A549 (cell line): ENCODE measurements at regions not wholly inside any gene's neighbourhood (a gene's known extent, or its start where the extent isn't known, plus 50 kb on each side); places are given as distances from the start of the nearest gene placed in this dataset.

Experiments used
- ATAC-seq, 2 experiments: fragments of 200-7000 bp in 1 of 2; fragments of >200 bp in 1 of 2; cut with Nextera tagmentation in 1 of 2; cut with Tn5 transposase in 1 of 2; 3 replicates each; pipeline versions ENCODE4 v1.8.0 to v1.9.1; 2018 to 2020; ENCODE audit warnings: mild to moderate bottlenecking in 1 of 2, moderate library complexity in 1 of 2
- CTCF ChIA-PET: fragments of 300-600 bp; sonication (Branson Sonifier 250); formaldehyde crosslinking; extraction: SDS; loops from one replicate; lab custom pipeline; 2021; ENCODE audit warnings: antibody characterized with exemption, inconsistent platforms; lab: Yijun Ruan, JAX
- POLR2A ChIA-PET: fragments of 350-600 bp; formaldehyde crosslinking; extraction: SDS; loops from one replicate; lab custom pipeline; 2021; ENCODE audit warnings: antibody characterized with exemption, inconsistent platforms; lab: Yijun Ruan, JAX
- DNase-seq, 2 experiments: peaks; one replicate each; pipeline versions ENCODE4 v3.0.0 to v3.0.0-alpha.2; 2011 to 2016; ENCODE audit warnings: low read depth in 1 of 2, low spot score in 1 of 2
- FAIRE-seq: peaks from 2 replicates; lab custom pipeline; 2011; peaks lifted over from hg19 to GRCh38; lab: Jason Lieb, UNC
- H3K27ac ChIP-seq, 2 experiments: fragments of >200 bp; sonication (Bioruptor Twin); formaldehyde crosslinking; 3 replicates each; pipeline ENCODE4 v1.5.1; 2016 to 2017
- H3K4me1 ChIP-seq: fragments of >200 bp; sonication (Bioruptor Twin); formaldehyde crosslinking; 3 replicates; pipeline ENCODE4 v1.6.1; 2016
- H3K4me2 ChIP-seq: fragments of >200 bp; sonication (Bioruptor Twin); formaldehyde crosslinking; 3 replicates; pipeline ENCODE4 v1.6.1; 2016
- H3K4me3 ChIP-seq: fragments of >200 bp; sonication (Bioruptor Twin); formaldehyde crosslinking; 3 replicates; pipeline ENCODE4 v1.5.1; 2016
- H3K9me3 ChIP-seq: fragments of >200 bp; sonication (Bioruptor Twin); formaldehyde crosslinking; 3 replicates; pipeline ENCODE4 v1.6.1; 2016
- BHLHE40 ChIP-seq: IDR thresholded peaks from 2 replicates; pipeline ENCODE4 v1.6.1; 2012; ENCODE audit warnings: low read depth, low read length, inconsistent platforms
- CBX2 ChIP-seq: fragments of 200-600 bp; sonication (generic); IDR thresholded peaks from 2 replicates; pipeline ENCODE4 v1.6.1; 2016; ENCODE audit warnings: low read depth, mild to moderate bottlenecking, borderline replicate concordance
- CHD2 ChIP-seq: fragments of 150-350 bp; IDR thresholded peaks from 2 replicates; pipeline ENCODE4 v1.6.1; 2014; ENCODE audit warnings: low read length; ENCODE audit not compliant: partially characterized antibody
- CHD4 ChIP-seq: fragments of 200-600 bp; sonication (generic); IDR thresholded peaks from 2 replicates; pipeline ENCODE4 v1.6.1; 2016; ENCODE audit warnings: antibody characterized with exemption, mild to moderate bottlenecking, borderline replicate concordance
- EHF ChIP-seq: fragments of 250-450 bp; sonication (Bioruptor Pico); IDR thresholded peaks from 2 replicates; pipeline ENCODE4 v1.5.0; 2020; ENCODE audit warnings: mild to moderate bottlenecking
- EHMT2 ChIP-seq: fragments of 200-600 bp; sonication (generic); IDR thresholded peaks from 2 replicates; pipeline ENCODE4 v1.6.1; 2016; ENCODE audit warnings: antibody characterized with exemption, low read depth, mild to moderate bottlenecking, moderate library complexity
- ESRRA ChIP-seq: fragments of 150-350 bp; IDR thresholded peaks from 2 replicates; pipeline ENCODE4 v1.6.1; 2014; ENCODE audit warnings: mild to moderate bottlenecking, low read length, borderline replicate concordance
- GATA3 ChIP-seq: IDR thresholded peaks from 2 replicates; pipeline ENCODE4 v1.6.1; 2012; ENCODE audit warnings: borderline replicate concordance
- HDAC2 ChIP-seq: fragments of 200-600 bp; sonication (generic); IDR thresholded peaks from 2 replicates; pipeline ENCODE4 v1.6.1; 2016
- HES2 ChIP-seq: fragments of >200 bp; sonication (Bioruptor Twin); formaldehyde crosslinking; IDR thresholded peaks from 2 replicates; pipeline ENCODE4 v1.6.1; 2016
- JUNB ChIP-seq: fragments of >200 bp; sonication (Bioruptor Twin); formaldehyde crosslinking; IDR thresholded peaks from 2 replicates; pipeline ENCODE4 v1.6.1; 2016
- KDM1A ChIP-seq: fragments of 200-600 bp; sonication (generic); IDR thresholded peaks from 2 replicates; pipeline ENCODE4 v1.6.1; 2016; ENCODE audit warnings: low read depth, mild to moderate bottlenecking
- KDM5A ChIP-seq: fragments of 200-600 bp; sonication (generic); IDR thresholded peaks from 2 replicates; pipeline ENCODE4 v1.6.1; 2016; ENCODE audit warnings: antibody characterized with exemption, mild to moderate bottlenecking
- MAFK ChIP-seq: fragments of 450-650 bp; IDR thresholded peaks from 2 replicates; pipeline ENCODE4 v1.6.1; 2014; ENCODE audit not compliant: partially characterized antibody
- NFE2L2 ChIP-seq: fragments of 150-350 bp; conservative IDR thresholded peaks from 2 replicates; pipeline ENCODE4 v1.6.1; 2014; ENCODE audit warnings: low read length
- POLR2AphosphoS2 ChIP-seq: conservative IDR thresholded peaks from 2 replicates; pipeline ENCODE4 v1.6.1; 2012; ENCODE audit warnings: low read length, improper control_type of control experiment, inconsistent platforms
- RCOR1 ChIP-seq: fragments of 150-350 bp; IDR thresholded peaks from 2 replicates; pipeline ENCODE4 v1.6.1; 2014; ENCODE audit warnings: antibody characterized with exemption, low read length, low read depth
- RFX5 ChIP-seq: fragments of 450-650 bp; IDR thresholded peaks from 2 replicates; pipeline ENCODE4 v1.7.1; 2014; ENCODE audit warnings: antibody characterized with exemption, mild to moderate bottlenecking, moderate library complexity
- SMC3 ChIP-seq: fragments of >200 bp; sonication (Bioruptor Twin); formaldehyde crosslinking; IDR thresholded peaks from 3 replicates; pipeline ENCODE4 v1.6.1; 2018; ENCODE audit warnings: inconsistent platforms
- ZSCAN20 ChIP-seq: fragments of 250-450 bp; sonication (Bioruptor Pico); IDR thresholded peaks from 2 replicates; pipeline ENCODE4 v1.8.0; 2022; ENCODE audit warnings: mild to moderate bottlenecking, moderate library complexity
- WGBS: methylation state at CpG from one replicate; pipeline ENCODE4 v1.1.6; 2017; ENCODE audit errors: missing lambda C conversion rate; 5-methylcytosine and 5-hydroxymethylcytosine counted together
- TF ChIP-seq, protein P1 (sequence below): fragments of 150-350 bp; IDR thresholded peaks from 2 replicates; pipeline ENCODE4 v1.6.1; 2014; ENCODE audit warnings: low read depth, mild to moderate bottlenecking, low read length
- TF ChIP-seq, protein P2 (sequence below): fragments of >200 bp; sonication (Bioruptor Twin); formaldehyde crosslinking; IDR thresholded peaks from 3 replicates; pipeline ENCODE4 v1.5.1; 2016

- ATAC-seq (no peak), DNase-seq (no peak), FAIRE-seq (no peak)
- no peaks in the 10 kb centered on the region for H3K4me1 ChIP-seq
- no peak for TF ChIP-seq SMC3
- TF ChIP-seq JUNB = no peak
- 4% methylated on average over 4 of the region's 4 CpGs for WGBS
- no peak overlapping the region for H3K4me2 ChIP-seq
- H3K27ac ChIP-seq = no peak overlapping the region
- H3K4me3 ChIP-seq = no peak overlapping the region
- ChIA-PET POLR2A (no interaction called here), CTCF (no interaction called here)
- H3K9me3 ChIP-seq = no peaks in the 10 kb centered on the region
These were observed 372.1 kb upstream of the RIOK2 start for GRCh38 chr5:97554977-97555643.

DNA sequence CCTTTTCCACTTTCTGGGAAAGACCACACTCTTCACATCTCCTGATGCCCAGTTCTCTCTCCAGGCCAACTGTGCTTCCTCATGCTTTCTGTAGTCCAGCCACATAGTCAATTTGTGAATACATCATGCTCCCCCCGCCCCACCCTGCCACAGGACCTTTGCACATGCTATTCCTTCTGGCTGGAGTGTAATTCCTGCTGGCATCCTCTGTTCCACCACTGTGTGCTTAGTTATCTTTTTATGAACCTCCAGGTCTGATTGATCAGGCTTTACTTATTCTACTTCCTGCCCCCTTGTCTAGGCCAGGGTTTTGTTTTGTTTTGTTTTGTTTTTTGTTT is 372.6 kb upstream of the RIOK2 start:
- CTCF ChIA-PET = no interaction called here
- WGBS = no CpG with 5 or more reads among the region's 1 CpG

GRCh38 chr5:97559827-97560598 is 377.0 kb upstream of the RIOK2 start:
- H3K4me1 ChIP-seq = no peaks in the 10 kb centered on the region
- DNase-seq (no peak), FAIRE-seq (no peak), ATAC-seq (no peak)
- no peak overlapping the region for H3K27ac ChIP-seq
- H3K4me2 ChIP-seq = no peak overlapping the region
- no peak overlapping the region for H3K4me3 ChIP-seq
- 5% methylated on average over 3 of the region's 3 CpGs for WGBS
- ChIA-PET CTCF (interaction anchor here (0.6 kb wide), 1 partner anchor 26 kb away, joined by 3 read pairs; no protein-coding TSS in a partner anchor), POLR2A (no interaction called here)
- no peaks in the 10 kb centered on the region for H3K9me3 ChIP-seq
- TF ChIP-seq GATA3 (no peak), ZSCAN20 (CRISPR knock-in tag) (no peak), KDM1A (no peak), KDM5A (no peak), BHLHE40 (no peak), CHD2 (no peak), ESRRA (no peak), EHMT2 (no peak)

More for the DNA sequence above, 372.6 kb upstream of the RIOK2 start:
- FAIRE-seq (no peak), ATAC-seq (no peak), DNase-seq (no peak)
- H3K4me3 ChIP-seq = no peak overlapping the region
- no peaks in the 10 kb centered on the region for H3K9me3 ChIP-seq
- H3K27ac ChIP-seq = no peak overlapping the region
- no peaks in the 10 kb centered on the region for H3K4me1 ChIP-seq
- no peak for TF ChIP-seq HES2
- no peak for TF ChIP-seq SMC3
- POLR2A ChIA-PET = no interaction called here
- H3K4me2 ChIP-seq = no peak overlapping the region

DNA sequence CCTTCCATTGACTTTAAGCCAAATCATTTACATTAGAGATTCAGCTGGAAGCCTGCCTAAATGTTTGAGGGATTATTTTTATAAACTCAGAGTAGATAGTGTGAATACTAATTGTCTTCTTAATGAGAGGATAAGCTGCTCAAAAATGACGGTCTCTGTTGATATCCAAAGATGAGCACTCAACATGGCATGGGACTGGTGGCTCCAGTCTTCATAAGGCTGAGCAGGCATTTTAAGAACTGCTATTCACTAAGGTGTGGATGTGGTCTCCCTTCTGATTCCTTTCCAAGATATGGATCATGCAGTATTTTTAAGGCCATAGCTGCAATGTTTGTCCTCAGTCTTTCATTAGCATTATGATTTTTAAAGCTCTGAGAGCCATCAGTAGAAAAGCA is 377.5 kb upstream of the RIOK2 start:
- no peaks in the 10 kb centered on the region for H3K4me1 ChIP-seq
- no peak overlapping the region for H3K4me3 ChIP-seq
- WGBS = 5% methylated on average over 1 of the region's 1 CpG
- no peak overlapping the region for H3K27ac ChIP-seq
- TF ChIP-seq, protein P1, sequence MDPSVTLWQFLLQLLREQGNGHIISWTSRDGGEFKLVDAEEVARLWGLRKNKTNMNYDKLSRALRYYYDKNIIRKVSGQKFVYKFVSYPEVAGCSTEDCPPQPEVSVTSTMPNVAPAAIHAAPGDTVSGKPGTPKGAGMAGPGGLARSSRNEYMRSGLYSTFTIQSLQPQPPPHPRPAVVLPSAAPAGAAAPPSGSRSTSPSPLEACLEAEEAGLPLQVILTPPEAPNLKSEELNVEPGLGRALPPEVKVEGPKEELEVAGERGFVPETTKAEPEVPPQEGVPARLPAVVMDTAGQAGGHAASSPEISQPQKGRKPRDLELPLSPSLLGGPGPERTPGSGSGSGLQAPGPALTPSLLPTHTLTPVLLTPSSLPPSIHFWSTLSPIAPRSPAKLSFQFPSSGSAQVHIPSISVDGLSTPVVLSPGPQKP = no peak
- TF ChIP-seq MAFK = no peak
- no peak for TF ChIP-seq GATA3
- no peak for TF ChIP-seq RCOR1
- no peak for TF ChIP-seq HDAC2
- no peak for TF ChIP-seq CHD2
- no peak for TF ChIP-seq POLR2AphosphoS2
- TF ChIP-seq RFX5 = no peak
- no peak for TF ChIP-seq NFE2L2
- TF ChIP-seq CHD4 = no peak
- TF ChIP-seq EHF (CRISPR knock-in tag) = no peak
- TF ChIP-seq, protein P2, sequence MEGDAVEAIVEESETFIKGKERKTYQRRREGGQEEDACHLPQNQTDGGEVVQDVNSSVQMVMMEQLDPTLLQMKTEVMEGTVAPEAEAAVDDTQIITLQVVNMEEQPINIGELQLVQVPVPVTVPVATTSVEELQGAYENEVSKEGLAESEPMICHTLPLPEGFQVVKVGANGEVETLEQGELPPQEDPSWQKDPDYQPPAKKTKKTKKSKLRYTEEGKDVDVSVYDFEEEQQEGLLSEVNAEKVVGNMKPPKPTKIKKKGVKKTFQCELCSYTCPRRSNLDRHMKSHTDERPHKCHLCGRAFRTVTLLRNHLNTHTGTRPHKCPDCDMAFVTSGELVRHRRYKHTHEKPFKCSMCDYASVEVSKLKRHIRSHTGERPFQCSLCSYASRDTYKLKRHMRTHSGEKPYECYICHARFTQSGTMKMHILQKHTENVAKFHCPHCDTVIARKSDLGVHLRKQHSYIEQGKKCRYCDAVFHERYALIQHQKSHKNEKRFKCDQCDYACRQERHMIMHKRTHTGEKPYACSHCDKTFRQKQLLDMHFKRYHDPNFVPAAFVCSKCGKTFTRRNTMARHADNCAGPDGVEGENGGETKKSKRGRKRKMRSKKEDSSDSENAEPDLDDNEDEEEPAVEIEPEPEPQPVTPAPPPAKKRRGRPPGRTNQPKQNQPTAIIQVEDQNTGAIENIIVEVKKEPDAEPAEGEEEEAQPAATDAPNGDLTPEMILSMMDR = no peak
- TF ChIP-seq CBX2 = no peak
- H3K9me3 ChIP-seq = no peaks in the 10 kb centered on the region
- no peak for DNase-seq
- no peak for ATAC-seq
- ChIA-PET POLR2A (no interaction called here), CTCF (no interaction called here)
- FAIRE-seq = no peak
- H3K4me2 ChIP-seq = no peak overlapping the region
